ENCODE measurements at regions not wholly inside any gene's neighbourhood (a gene's known extent, or its start where the extent isn't known, plus 50 kb on each side); places are given as distances from the start of the nearest gene placed in this dataset.

- no peak overlapping the region for H3K27ac ChIP-seq (ENCODE audit: low read depth, low read length)
- H3K4me1 ChIP-seq (ENCODE audit: insufficient read depth, low read length) = peaks cover 5% of the 10 kb centered on the region
- no peaks in the 10 kb centered on the region for H3K9me3 ChIP-seq (ENCODE audit: low read depth, low read length)
- no peak overlapping the region for H2AFZ ChIP-seq (ENCODE audit: low read length)
- no peaks in the 10 kb centered on the region for H3K27me3 ChIP-seq (ENCODE audit: insufficient read depth, low read length)
- H3K4me2 ChIP-seq (ENCODE audit: insufficient read depth, low read length) = no peak overlapping the region
- no peak for DNase-seq (ENCODE audit: insufficient read length, low spot score, missing footprints)
- no peaks in the 10 kb centered on the region for H3K79me2 ChIP-seq (ENCODE audit: insufficient read depth, low read length)
- H3K36me3 ChIP-seq (ENCODE audit: insufficient read depth, low read length) = no peaks in the 10 kb centered on the region
- H4K20me1 ChIP-seq (ENCODE audit: insufficient read depth, low read length) = no peaks in the 10 kb centered on the region
- H3K4me3 ChIP-seq (ENCODE audit: insufficient read depth, low read length) = no peak overlapping the region
- TF ChIP-seq, protein P1, sequence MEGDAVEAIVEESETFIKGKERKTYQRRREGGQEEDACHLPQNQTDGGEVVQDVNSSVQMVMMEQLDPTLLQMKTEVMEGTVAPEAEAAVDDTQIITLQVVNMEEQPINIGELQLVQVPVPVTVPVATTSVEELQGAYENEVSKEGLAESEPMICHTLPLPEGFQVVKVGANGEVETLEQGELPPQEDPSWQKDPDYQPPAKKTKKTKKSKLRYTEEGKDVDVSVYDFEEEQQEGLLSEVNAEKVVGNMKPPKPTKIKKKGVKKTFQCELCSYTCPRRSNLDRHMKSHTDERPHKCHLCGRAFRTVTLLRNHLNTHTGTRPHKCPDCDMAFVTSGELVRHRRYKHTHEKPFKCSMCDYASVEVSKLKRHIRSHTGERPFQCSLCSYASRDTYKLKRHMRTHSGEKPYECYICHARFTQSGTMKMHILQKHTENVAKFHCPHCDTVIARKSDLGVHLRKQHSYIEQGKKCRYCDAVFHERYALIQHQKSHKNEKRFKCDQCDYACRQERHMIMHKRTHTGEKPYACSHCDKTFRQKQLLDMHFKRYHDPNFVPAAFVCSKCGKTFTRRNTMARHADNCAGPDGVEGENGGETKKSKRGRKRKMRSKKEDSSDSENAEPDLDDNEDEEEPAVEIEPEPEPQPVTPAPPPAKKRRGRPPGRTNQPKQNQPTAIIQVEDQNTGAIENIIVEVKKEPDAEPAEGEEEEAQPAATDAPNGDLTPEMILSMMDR (IDR thresholded peaks at IDR 0.05; ENCODE audit: extremely low read depth, low read depth, low read length) = no peak
Observed at GRCh38 chr2:43033466-43034241, 192.8 kb downstream of the ZFP36L2 start.

GRCh38 chr2:43033016-43033270, 193.5 kb downstream of the ZFP36L2 start:
- peak overlapping the region; percentile 71 for H2AFZ ChIP-seq (ENCODE audit: low read length)
- H3K27me3 ChIP-seq (ENCODE audit: insufficient read depth, low read length) = no peaks in the 10 kb centered on the region
- no peak for DNase-seq (ENCODE audit: insufficient read length, low spot score, missing footprints)
- H3K4me2 ChIP-seq (ENCODE audit: insufficient read depth, low read length) = no peak overlapping the region
- no peak overlapping the region for H3K27ac ChIP-seq (ENCODE audit: low read depth, low read length)
- H3K4me1 ChIP-seq (ENCODE audit: insufficient read depth, low read length) = peaks cover 5% of the 10 kb centered on the region
- H3K9me3 ChIP-seq (ENCODE audit: low read depth, low read length) = no peaks in the 10 kb centered on the region
- no peaks in the 10 kb centered on the region for H3K36me3 ChIP-seq (ENCODE audit: insufficient read depth, low read length)
- H3K79me2 ChIP-seq (ENCODE audit: insufficient read depth, low read length) = no peaks in the 10 kb centered on the region
- H3K4me3 ChIP-seq (ENCODE audit: insufficient read depth, low read length) = no peak overlapping the region
- TF ChIP-seq, protein P1 (IDR thresholded peaks at IDR 0.05; ENCODE audit: extremely low read depth, low read depth, low read length) = no peak
- H4K20me1 ChIP-seq (ENCODE audit: insufficient read depth, low read length) = no peaks in the 10 kb centered on the region

GRCh38 chr2:43032213-43033015, 194.0 kb downstream of the ZFP36L2 start:
- H3K9me3 ChIP-seq (ENCODE audit: low read depth, low read length) = no peaks in the 10 kb centered on the region
- no peaks in the 10 kb centered on the region for H3K36me3 ChIP-seq (ENCODE audit: insufficient read depth, low read length)
- no peak overlapping the region for H3K4me3 ChIP-seq (ENCODE audit: insufficient read depth, low read length)
- no peak overlapping the region for H3K27ac ChIP-seq (ENCODE audit: low read depth, low read length)
- H3K4me1 ChIP-seq (ENCODE audit: insufficient read depth, low read length) = peaks cover 5% of the 10 kb centered on the region
- TF ChIP-seq, protein P1 (IDR thresholded peaks at IDR 0.05; ENCODE audit: extremely low read depth, low read depth, low read length) = no peak
- H3K79me2 ChIP-seq (ENCODE audit: insufficient read depth, low read length) = no peaks in the 10 kb centered on the region
- DNase-seq (ENCODE audit: insufficient read length, low spot score, missing footprints) = peak; percentile 45
- peak overlapping the region; percentile 77 for H2AFZ ChIP-seq (ENCODE audit: low read length)
- H3K4me2 ChIP-seq (ENCODE audit: insufficient read depth, low read length) = no peak overlapping the region
- H4K20me1 ChIP-seq (ENCODE audit: insufficient read depth, low read length) = no peaks in the 10 kb centered on the region
- H3K27me3 ChIP-seq (ENCODE audit: insufficient read depth, low read length) = no peaks in the 10 kb centered on the region

GRCh38 chr2:43031471-43032212, 194.8 kb downstream of the ZFP36L2 start:
- Histone ChIP-seq H3K4me2 (ENCODE audit: insufficient read depth, low read length) (no peak overlapping the region), H4K20me1 (ENCODE audit: insufficient read depth, low read length) (no peaks in the 10 kb centered on the region), H3K36me3 (ENCODE audit: insufficient read depth, low read length) (no peaks in the 10 kb centered on the region), H3K4me1 (ENCODE audit: insufficient read depth, low read length) (peaks cover 5% of the 10 kb centered on the region), H2AFZ (ENCODE audit: low read length) (peak overlapping the region; percentile 77), H3K79me2 (ENCODE audit: insufficient read depth, low read length) (no peaks in the 10 kb centered on the region), H3K27ac (ENCODE audit: low read depth, low read length) (no peak overlapping the region), H3K27me3 (ENCODE audit: insufficient read depth, low read length) (no peaks in the 10 kb centered on the region), H3K4me3 (ENCODE audit: insufficient read depth, low read length) (no peak overlapping the region), H3K9me3 (ENCODE audit: low read depth, low read length) (no peaks in the 10 kb centered on the region)
- DNase-seq (ENCODE audit: insufficient read length, low spot score, missing footprints) = no peak
- TF ChIP-seq, protein P1 (IDR thresholded peaks at IDR 0.05; ENCODE audit: extremely low read depth, low read depth, low read length) = no peak

All from osteoblast (primary cell).